ENCODE measurements at regions not wholly inside any gene's neighbourhood (a gene's known extent, or its start where the extent isn't known, plus 50 kb on each side); places are given as distances from the start of the nearest gene placed in this dataset.

- TF ChIP-seq, protein P1, sequence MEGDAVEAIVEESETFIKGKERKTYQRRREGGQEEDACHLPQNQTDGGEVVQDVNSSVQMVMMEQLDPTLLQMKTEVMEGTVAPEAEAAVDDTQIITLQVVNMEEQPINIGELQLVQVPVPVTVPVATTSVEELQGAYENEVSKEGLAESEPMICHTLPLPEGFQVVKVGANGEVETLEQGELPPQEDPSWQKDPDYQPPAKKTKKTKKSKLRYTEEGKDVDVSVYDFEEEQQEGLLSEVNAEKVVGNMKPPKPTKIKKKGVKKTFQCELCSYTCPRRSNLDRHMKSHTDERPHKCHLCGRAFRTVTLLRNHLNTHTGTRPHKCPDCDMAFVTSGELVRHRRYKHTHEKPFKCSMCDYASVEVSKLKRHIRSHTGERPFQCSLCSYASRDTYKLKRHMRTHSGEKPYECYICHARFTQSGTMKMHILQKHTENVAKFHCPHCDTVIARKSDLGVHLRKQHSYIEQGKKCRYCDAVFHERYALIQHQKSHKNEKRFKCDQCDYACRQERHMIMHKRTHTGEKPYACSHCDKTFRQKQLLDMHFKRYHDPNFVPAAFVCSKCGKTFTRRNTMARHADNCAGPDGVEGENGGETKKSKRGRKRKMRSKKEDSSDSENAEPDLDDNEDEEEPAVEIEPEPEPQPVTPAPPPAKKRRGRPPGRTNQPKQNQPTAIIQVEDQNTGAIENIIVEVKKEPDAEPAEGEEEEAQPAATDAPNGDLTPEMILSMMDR (IDR thresholded peaks at IDR 0.05; ENCODE audit: insufficient read depth, low read length), result no peak
- TF ChIP-seq POLR2AphosphoS5 (IDR thresholded peaks at IDR 0.05; ENCODE audit: low read depth), result no peak
- no peak for TF ChIP-seq REST (IDR thresholded peaks at IDR 0.05; ENCODE audit: insufficient replicate concordance, low read depth)
- TF ChIP-seq GABPA (IDR thresholded peaks at IDR 0.05; ENCODE audit: low read depth), result no peak
- no peak for TF ChIP-seq SPI1 (IDR thresholded peaks at IDR 0.05; ENCODE audit: borderline replicate concordance, low read depth)
Observed at GRCh38 chr2:104933151-104933917, 79.4 kb downstream of the POU3F3 start.

Measured in HL-60 (cell line).